Mammary epithelial cell (primary cell): ENCODE measurements at regions not wholly inside any gene's neighbourhood (a gene's known extent, or its start where the extent isn't known, plus 50 kb on each side); places are given as distances from the start of the nearest gene placed in this dataset.

Source experiments
- EZH2 ChIP-seq: IDR thresholded peaks from 2 replicates; pipeline ENCODE4 v1.6.1; 2012; ENCODE audit warnings: low read length, inconsistent platforms, borderline replicate concordance
- TF ChIP-seq, protein P1 (sequence below), 2 donors: IDR thresholded peaks in 1 of 2; conservative IDR thresholded peaks in 1 of 2; 2 replicates each; pipeline ENCODE4 v1.5.1; 2011 to 2012; ENCODE audit warnings: inconsistent platforms in 2 of 2, low read length in 2 of 2, mild to moderate bottlenecking in 2 of 2, control low read depth in 1 of 2, low read depth in 1 of 2; ENCODE audit not compliant: insufficient read depth in 1 of 2; ENCODE audit errors: extremely low read depth in 1 of 2

GRCh38 chr6:47162231-47162630, 120.1 kb upstream of the ADGRF1 start:
- TF ChIP-seq, protein P1, sequence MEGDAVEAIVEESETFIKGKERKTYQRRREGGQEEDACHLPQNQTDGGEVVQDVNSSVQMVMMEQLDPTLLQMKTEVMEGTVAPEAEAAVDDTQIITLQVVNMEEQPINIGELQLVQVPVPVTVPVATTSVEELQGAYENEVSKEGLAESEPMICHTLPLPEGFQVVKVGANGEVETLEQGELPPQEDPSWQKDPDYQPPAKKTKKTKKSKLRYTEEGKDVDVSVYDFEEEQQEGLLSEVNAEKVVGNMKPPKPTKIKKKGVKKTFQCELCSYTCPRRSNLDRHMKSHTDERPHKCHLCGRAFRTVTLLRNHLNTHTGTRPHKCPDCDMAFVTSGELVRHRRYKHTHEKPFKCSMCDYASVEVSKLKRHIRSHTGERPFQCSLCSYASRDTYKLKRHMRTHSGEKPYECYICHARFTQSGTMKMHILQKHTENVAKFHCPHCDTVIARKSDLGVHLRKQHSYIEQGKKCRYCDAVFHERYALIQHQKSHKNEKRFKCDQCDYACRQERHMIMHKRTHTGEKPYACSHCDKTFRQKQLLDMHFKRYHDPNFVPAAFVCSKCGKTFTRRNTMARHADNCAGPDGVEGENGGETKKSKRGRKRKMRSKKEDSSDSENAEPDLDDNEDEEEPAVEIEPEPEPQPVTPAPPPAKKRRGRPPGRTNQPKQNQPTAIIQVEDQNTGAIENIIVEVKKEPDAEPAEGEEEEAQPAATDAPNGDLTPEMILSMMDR (conservative IDR thresholded peaks at IDR 0.05 in 1 of 2, IDR thresholded peaks at IDR 0.05 in 1 of 2; ENCODE audit: extremely low read depth in 1 of 2, insufficient read depth in 1 of 2, low read depth in 1 of 2, low read length in 2 of 2), result no peak
- TF ChIP-seq EZH2, result no peak
